GM18873 (cell line): ENCODE measurements at regions not wholly inside any gene's neighbourhood (a gene's known extent, or its start where the extent isn't known, plus 50 kb on each side); places are given as distances from the start of the nearest gene placed in this dataset.
"Not testable (repeated sequence)": the region's sequence is repeated elsewhere in the genome, so short reads cannot be mapped to it uniquely, and the experiment has no call there.

ENCODE experiments used
- ATAC-seq: cut with Tn5 transposase; IDR thresholded peaks from one replicate; pipeline ENCODE4 v1.9.1; 2021; ENCODE audit warnings: mild to moderate bottlenecking, moderate library complexity, moderate number of reproducible peaks; ENCODE audit not compliant: unreplicated experiment, low FRiP score

- no peak for ATAC-seq
Observed at GRCh38 chr6:169085466-169085865, 168.2 kb downstream of the THBS2 start.

GRCh38 chr6:169084557-169084956, 169.1 kb downstream of the THBS2 start:
- not testable (repeated sequence) for ATAC-seq

GRCh38 chr6:169084067-169084466, 169.6 kb downstream of the THBS2 start:
- ATAC-seq = no peak

- no peak for ATAC-seq
Observed at GRCh38 chr6:169083508-169083874, 170.2 kb downstream of the THBS2 start.

GRCh38 chr6:169082817-169083507, 170.7 kb downstream of the THBS2 start:
- no peak for ATAC-seq

- no peak for ATAC-seq
Observed at GRCh38 chr6:169082093-169082492, 171.6 kb downstream of the THBS2 start.

GRCh38 chr6:169081248-169081647, 172.4 kb downstream of the THBS2 start:
- no peak for ATAC-seq

GRCh38 chr6:169079650-169080049, 174.0 kb downstream of the THBS2 start:
- no peak for ATAC-seq

GRCh38 chr6:169078399-169079145, 175.1 kb downstream of the THBS2 start:
- ATAC-seq = no peak

- no peak for ATAC-seq
Observed at GRCh38 chr6:169075915-169076654, 177.6 kb downstream of the THBS2 start.

GRCh38 chr6:169075211-169075914, 178.3 kb downstream of the THBS2 start:
- no peak for ATAC-seq

GRCh38 chr6:169074526-169074925, 179.1 kb downstream of the THBS2 start:
- no peak for ATAC-seq

GRCh38 chr6:169073311-169073710, 180.3 kb downstream of the THBS2 start:
- no peak for ATAC-seq

- ATAC-seq = no peak
Observed at GRCh38 chr6:169072127-169073042, 181.3 kb downstream of the THBS2 start.

GRCh38 chr6:169071394-169071793, 182.3 kb downstream of the THBS2 start:
- no peak for ATAC-seq

- ATAC-seq = no peak
Observed at GRCh38 chr6:169070506-169071176, 183.0 kb downstream of the THBS2 start.

GRCh38 chr6:169069356-169069755, 184.3 kb downstream of the THBS2 start:
- no peak for ATAC-seq

- no peak for ATAC-seq
Observed at GRCh38 chr6:169064194-169064593, 189.5 kb downstream of the THBS2 start.

GRCh38 chr6:169062272-169062671, 191.4 kb downstream of the THBS2 start:
- ATAC-seq = no peak
